Astrocyte of the hippocampus (primary cell): ENCODE measurements at regions not wholly inside any gene's neighbourhood (a gene's known extent, or its start where the extent isn't known, plus 50 kb on each side); places are given as distances from the start of the nearest gene placed in this dataset.
A peak's percentile ranks its signal among the peaks of the same experiment; 100 is the strongest.

Source experiments
- DNase-seq: peaks from one replicate; pipeline ENCODE4 v3.0.0; 2011; ENCODE audit warnings: low read depth, low spot score

DNA sequence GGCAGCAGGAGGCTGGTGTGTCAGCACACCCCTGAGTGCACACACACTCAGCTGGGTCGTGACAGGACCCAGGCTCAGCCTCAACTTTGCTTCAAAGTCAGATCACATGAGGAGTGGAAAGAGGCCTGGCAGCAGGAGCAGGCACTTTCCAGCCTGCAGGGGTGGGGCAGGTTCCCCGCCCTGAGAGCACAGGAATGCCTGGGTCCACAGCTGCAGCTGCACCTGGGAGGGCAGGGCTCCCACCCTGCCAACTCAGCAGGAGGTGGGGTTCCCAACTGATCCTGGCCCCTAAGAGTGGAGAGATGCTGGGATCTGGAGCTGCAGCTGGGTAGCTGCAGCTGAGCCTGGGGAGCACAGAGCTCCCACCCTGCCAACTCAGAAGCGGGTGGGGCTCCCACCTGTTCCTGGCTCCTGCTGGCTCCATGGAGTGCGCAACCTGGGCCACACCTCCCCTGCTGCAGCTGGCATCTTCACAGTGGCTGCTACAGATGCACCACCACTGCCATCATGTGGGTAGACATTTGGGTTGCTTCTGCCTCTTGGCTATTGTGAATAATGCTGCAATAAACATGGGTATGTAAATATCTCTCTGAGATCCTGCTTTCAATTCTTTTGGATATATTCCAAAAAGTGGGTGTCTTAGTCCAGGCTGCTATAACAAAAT lies 415.4 kb downstream of the TTLL7 start:
- DNase-seq = no peak

DNA sequence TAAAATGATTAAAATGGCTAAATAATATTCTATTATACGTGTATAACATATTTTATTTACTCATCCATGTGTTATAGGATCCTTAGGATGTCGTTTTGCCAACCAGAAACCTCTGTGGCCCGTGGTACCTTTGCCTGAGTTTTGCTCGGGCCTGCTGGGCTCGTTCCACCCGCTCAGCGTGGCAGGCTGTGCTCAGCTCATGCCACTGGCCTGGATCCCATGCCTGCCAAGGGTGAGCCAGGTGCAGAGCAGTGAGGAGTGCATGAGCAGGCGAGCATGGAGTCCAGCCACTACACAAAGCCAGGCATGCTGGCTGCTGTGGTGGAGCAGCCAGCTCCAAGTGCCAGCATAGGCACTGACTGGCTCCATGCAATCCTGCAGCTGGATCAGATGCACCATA lies 417.2 kb downstream of the TTLL7 start:
- no peak for DNase-seq

DNA sequence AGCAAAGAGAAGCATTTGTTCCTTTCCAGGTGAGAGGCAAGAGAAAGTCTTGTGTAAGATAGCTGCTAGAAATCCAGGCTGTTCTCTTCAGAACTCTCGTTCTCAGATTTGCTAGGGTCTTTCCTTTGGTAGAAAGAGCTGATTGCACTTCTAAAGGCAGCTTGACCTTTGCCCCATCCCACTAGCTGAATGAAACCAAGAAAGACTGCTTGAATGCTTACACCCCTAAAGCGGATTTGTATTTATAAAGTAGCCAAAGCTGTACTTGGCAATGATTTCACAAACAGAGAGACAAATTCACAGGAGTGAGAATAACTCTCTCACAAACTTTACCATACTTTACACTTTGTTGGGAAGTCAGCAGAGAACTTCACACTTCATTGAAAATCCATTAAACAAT lies 424.1 kb downstream of the TTLL7 start:
- no peak for DNase-seq

DNA sequence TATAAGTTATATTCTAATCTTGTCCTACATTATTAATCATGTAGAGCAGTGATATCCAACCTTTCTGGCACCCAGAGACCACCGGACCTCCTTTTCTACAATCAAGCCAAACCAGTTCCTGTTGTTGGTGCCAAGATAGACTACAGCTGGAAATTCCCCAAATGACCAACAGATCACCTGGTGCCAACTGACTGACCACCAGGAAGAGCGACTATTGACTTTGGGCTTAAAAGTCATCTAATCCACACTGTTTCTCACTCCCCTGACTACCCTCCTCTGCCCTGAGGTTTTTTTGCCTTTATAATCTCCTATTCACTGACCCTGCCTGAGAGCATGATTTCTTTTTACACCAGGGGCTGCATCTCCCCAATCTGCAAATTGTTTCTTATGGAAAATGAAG lies 425.2 kb downstream of the TTLL7 start:
- no peak for DNase-seq

DNA sequence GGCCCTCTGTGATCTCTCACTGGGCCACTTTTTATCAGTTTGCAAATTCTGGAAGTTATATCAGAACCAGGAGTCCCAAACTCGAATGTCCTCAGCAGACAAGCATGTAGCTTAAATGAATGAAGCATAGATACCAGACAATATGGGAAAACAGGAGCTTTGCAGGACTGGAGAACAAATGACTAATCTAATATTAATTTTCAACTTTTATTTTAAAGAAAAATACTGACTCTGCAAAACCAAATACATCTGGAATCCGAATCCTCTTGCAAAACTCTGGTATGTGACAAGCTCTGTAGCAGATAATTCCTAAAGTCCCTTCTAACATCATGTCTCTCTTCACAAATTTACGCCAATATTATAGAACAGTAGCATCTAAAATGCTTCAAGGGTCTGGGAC lies 427.4 kb downstream of the TTLL7 start:
- DNase-seq = no peak

DNA sequence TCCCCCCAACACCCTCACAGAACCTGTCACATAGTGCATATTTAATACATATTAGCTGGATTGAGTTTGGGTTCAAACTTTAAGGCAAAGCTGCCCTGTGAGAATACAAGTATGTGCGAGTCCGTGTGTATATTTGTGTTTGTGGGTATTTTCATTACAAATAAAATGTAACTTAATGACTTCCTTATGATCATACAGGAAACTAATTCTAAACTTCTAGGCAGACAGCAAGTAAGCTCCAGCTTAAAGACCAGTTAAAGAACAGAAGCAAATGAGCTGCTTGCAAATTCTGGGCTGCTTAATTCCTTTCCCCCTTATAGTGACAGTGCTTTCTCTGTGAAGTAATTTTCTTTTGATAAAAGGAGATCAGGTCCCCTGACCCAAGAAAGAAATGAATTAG lies 437.6 kb downstream of the TTLL7 start:
- no peak for DNase-seq

DNA sequence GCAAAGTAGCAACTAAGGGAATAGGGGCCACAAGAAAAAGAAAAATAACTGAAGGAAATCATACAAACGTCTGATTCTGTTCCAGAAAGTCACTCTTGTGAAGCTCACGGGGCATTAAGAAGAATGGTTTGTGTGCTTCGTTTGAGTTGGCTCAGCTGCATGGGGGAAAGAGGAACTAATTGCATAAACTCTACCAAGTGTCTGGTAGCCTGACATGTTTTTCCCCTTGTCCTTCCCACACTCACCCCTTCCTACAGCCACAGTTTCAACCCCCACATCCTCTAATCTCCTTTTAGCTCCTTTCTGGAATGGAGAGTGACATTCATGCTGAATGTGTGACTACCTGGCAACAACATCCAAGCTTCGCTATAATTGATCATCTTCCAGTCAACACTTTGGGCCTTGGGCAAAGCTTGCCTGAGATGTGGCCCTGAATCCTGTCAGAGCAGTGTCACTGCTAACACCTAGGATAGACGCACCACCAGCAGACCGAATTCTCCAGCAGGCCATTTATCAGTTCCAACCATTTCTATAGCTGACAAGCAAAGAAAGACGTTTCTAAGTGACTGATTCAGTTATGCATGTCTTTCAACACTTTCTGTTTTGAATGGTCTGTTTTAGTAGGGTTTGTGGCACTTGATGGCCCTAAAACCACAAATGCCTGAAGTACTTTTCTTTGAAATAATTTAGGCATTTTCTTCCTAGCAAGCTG lies 439.6 kb downstream of the TTLL7 start:
- peak; percentile 12 for DNase-seq

DNA sequence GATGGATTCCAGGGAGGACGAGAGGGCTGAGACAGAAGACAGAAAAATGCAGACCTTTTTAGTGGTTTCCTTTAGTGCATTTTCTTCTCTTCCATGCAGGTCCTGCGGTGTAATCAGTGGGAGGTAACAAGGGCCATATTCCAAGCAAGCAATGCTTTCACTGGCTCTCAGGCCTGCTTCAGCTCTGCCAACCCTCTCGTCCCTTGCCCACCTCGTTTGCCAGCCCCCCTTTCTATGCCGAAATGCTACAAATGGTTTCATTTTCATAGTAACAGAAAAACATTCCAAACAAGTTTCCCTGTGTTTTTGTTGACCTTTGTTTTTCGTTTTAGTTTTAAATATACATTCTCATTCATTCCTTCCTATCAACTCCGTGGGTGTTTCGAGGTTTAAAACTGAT lies 443.1 kb downstream of the TTLL7 start:
- peak; percentile 63 for DNase-seq

DNA sequence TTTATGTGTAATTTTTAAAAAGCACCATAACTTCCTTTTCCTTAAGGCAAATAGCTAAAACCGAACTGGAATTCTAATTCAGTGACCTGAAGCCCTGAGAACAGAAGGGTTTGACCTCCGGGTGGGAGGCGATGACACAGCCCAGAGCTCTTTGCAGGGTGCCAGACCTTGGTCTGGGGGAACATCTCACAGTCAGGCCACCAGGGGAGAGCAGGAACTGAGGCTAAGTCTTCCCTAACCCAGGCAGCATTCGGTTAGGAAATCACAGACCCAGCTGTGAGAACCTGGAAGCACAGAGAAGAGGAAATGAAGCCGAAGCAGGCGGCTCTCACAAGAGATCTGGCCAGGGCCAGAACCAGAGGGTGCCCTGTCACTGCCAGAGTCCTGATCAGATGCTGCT lies 444.8 kb downstream of the TTLL7 start:
- DNase-seq = no peak

DNA sequence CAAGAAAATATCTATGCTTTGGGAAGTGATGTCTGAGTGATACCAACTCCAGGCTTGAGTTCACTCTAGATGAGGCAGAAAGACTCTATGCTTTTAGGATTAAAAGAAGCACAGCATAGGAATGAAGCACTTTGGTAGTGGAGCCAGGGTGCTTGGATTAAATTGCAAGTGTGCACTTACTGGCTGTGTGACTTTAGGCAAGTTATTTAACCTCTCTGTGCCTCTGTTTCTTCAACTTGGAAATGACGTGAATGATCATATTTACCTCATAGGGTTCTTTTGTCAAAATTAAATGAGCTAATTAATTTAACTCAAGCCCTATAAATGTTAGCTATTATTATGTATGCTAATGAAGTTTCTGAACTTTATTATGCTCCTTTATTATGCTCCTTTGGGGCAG lies 446.1 kb downstream of the TTLL7 start:
- DNase-seq = no peak

DNA sequence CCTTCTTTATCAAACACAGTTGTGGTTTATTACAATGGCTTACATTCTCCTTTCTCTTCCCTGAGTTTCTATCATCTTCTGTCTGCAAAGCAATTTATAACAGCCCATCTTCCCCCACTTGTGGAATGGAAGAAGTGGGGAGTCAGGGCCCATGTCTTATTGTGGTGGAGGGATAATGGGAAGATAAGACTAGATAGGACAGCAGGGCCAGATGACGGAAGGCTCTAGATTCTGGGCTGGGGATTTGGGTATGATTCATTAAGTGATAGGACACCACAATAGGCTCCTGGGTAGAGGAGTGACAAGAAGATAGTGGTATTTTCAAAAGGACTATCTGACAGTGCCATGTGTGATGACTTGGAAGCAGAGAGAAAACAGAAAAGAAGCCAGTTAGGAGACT lies 450.6 kb downstream of the TTLL7 start:
- DNase-seq = no peak

DNA sequence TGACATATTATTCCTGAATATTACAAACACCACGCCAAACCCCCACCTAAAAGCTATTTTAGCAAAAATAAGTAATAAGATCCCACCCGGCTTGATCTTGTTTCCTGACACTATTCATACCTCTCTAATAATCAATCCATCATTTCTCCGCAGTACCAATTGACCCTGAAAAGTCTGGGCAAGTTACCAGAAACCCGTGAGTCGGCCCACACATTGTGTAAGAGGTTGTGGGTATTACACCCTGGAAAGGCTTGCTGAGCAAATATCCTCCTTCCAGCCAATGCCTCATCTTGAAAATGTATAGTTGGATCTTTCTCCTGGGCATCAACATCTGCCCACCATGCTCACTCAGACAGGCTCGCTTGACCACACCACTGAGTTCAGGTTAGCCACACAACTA lies 451.0 kb downstream of the TTLL7 start:
- DNase-seq = no peak

DNA sequence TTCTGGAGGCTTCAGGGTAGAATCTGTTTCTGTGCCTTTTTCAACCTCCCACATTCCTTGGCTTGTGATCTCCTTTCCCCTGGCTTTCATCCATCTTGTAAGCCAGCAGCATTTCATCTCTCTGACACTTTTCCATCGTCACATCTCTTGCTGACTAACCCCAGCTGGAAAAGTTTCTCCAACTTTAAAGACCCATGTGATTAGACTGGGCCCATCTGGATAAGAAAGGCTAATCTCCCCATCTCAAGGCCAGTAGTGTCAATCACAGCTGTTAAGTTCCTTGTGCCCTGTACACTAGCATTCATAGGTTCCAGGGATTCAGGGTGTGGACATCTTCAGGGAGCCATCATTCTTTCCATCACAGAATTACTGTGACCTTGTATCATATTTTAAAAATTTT lies 452.1 kb downstream of the TTLL7 start:
- DNase-seq = peak; percentile 20

DNA sequence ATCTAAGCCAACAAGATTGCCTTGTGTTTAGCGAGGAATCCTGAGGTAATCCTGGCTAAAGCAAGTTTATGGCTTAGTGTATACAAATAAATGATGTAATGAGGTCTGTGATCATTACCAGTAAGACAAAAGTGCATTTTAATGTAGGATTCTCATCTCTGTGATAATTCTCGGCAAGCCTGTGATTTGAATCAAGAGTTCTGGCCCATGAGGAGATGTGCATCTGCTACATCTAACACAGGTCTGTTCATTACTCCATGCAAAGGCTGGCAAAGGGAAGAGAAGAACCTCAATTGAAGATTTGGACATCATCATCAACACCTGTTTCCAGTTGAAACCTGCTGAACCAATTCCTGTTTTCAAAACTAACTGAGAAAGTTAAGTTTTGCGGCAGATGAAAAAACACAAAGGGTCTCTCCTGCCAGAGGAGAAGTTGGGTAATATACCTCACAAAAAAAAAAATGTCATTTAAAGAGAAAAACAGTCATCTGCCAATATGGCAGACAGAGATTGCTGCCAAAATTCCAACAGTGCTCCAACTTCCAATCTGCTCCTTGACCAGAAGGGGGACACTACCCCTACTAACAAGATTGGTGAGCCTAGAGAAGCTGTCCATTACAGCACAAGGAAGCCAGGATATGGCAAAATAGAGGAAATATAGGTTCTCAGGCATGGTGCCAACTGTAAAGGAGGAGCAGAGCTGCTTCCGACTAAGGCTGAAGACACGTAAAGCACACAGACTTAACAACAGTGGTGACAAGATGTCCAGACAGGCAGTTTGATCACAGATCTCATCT lies 453.7 kb downstream of the TTLL7 start:
- DNase-seq = peak; percentile 3

DNA sequence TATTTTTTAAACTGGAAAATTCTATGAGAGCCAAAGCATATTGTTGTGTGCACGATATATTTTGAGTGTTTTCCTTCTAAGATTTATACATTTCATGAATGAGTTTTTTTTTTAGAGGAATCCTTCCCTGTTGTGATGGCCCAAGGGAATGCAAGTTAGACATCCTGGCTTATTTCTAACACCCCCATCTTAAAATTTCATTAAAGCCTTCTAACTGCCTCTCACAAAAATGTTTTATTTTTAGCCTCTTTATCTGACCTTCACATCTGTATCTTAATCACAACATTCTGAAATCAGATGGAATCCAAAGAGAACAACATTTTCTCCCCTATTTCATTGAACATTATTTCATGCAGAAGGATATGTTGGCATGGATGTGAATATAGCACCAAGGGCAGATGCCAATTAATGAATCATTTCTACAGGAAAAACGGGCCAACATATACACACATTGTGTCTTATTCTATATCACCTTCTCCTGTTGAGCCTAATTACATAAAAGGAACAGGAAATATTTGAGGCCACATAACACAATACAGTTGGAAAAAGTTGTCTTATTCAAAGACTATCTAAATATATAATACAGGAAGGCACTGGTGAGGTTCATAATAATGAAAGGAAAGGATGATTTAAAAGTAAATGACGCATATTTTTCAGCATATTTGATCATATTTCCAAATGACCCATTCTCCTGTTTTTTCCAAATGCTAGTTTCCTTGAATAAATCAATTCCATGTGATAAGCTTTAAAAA lies 455.5 kb downstream of the TTLL7 start:
- DNase-seq = no peak

DNA sequence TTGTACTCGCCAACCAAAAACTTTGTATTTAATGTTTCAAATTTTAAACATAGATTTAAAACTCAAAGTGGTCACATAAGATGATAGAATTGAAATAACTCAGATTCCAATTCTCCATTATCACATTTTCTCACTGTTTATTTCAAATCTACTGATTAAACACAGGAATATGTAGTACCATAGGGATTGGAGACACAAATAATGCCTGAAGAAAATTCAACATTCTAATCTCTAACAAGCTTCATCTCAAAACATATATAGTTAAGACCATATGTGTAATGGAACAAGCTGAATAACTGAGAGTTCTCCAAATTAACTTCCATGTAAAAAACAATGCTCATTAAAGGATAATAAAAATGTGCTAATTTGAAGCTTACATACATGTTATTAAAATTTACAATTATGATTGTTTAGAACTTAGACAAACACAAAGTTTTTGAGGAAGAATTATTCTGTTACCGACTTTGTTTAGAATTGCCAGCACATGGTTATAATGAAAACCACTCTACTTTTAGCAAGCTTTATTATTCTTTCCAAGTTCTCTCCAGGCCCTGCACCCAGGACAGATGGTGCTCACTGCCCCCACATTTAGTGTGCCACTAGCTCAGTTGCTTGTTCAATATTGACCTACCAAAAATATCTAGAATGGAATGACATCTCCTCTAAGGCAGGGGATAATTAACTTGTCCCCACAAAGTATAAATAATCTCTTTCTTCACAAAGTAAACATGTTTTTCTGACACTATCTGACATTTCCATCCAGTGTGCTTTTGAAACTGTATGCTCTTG lies 467.2 kb downstream of the TTLL7 start:
- no peak for DNase-seq

DNA sequence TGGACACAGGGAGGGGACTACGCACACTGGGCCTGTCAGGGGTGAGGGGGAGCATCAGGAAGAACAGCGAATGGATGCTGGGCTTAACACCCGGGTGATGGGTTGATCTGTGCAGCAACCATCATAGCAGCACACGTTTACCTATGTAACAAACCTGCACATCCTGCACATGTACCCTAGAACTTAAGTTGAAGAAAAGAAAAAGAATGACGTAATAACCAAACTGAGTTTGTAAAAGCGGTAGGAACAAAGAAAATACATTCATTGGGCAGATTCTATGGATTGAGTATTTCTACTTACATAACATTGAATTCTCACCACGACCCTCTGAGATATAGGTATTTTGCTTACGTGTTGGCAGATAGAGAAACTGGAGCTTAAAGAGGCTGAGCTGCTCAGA lies 468.4 kb downstream of the TTLL7 start:
- DNase-seq = no peak

DNA sequence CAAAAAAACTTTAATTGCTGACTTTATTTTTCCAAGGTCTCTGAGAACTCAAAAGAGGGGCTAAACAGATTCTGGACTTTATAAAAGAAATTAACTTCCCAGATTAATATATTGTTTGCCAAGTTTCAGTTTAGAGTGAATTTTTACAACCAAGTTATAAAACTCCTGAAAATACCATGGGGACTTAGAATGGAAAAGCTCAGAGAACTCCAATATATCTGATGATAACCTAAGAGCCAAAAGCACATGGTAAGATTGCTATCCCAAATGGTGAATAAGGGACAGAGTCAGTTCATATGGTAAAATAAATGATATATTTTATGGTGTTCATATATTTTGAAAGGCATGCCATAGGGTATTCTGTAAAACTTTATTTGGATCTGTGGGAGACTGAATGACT lies 470.9 kb downstream of the TTLL7 start:
- no peak for DNase-seq

DNA sequence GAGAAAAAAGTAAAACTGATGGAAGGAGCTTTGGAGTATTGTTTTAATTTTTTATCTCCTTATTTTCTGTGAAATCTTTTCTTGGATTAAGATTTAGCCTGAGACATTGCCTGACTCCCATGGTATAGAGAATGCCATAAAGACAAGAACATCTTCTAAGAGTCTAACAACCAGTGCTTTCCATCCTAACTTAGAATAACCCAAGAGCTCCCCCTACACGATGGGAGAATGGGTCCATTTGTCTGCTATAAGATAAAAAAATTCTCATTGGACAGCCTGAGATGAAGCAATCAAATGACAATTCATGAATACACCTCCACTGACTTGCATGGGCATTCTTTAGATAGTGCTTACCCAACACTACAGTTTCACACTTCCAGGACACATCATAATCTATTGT lies 478.1 kb downstream of the TTLL7 start:
- no peak for DNase-seq

DNA sequence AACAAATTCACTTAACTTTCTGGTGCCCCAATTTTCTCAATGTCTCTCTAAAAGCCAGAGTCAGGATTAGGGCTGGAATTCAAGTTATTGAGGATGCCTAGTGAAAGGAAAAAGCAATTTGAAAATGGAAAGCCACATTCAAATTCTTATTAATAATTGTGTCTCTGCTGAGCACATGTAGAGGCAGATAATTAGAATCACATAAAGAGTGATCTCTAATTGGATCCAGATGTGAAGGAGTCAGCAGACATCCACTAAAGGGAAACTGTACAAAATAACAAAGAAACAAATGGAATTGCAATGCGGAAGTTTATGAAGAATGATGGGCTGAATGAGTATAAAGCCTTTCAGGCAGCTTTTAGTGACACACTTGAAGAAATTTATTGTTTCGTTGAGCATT lies 482.6 kb downstream of the TTLL7 start:
- DNase-seq = no peak

DNA sequence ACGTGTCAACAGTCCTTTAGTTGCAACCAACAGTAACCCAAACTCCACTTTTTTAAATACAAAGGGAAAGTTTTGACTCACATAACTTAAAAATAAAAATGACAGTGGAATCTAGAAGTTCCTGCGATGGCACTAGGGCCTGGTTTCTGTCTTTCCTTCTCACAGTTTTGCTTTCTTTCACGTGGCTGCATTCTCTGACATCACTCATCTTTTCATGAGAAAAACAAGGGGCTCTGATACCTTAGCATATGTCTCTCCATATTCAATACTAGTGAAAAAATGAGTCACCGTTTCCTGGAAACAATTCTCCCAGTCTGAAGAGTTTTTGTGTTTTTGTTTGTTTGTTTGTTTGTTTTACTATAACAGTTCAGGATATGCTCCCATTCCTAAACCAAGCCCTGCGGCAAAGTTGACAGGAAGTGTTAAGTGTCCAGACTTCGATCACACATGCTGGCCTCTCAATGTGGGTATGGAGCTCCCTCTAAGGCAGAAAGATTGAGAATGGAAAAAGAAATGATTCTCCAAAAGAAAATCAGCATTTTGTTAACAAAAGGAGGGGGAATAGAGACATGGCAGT lies 483.3 kb downstream of the TTLL7 start:
- DNase-seq = no peak
